H1 (cell line): ENCODE measurements at regions not wholly inside any gene's neighbourhood (a gene's known extent, or its start where the extent isn't known, plus 50 kb on each side); places are given as distances from the start of the nearest gene placed in this dataset.

Experiments
- CTCF ChIA-PET: fragments of 300-600 bp; sonication (Branson Sonifier 250); formaldehyde crosslinking; loops from one replicate; lab custom pipeline; 2021; ENCODE audit not compliant: partially characterized antibody; lab: Charles Lee
- POLR2A ChIA-PET: fragments of 300-600 bp; sonication (Branson Sonifier 250); formaldehyde crosslinking; loops from one replicate; lab custom pipeline; 2021; ENCODE audit warnings: inconsistent platforms; ENCODE audit not compliant: partially characterized antibody; lab: Charles Lee
- DNase-seq, 2 experiments: peaks; one replicate each; pipeline versions ENCODE4 v3.0.0 to v3.0.0-alpha.2; 2010 to 2022; ENCODE audit warnings: low spot score in 2 of 2, low read depth in 1 of 2, mixed read lengths in 1 of 2
- FAIRE-seq: peaks from 2 replicates; lab custom pipeline; 2011; peaks lifted over from hg19 to GRCh38; lab: Jason Lieb, UNC
- H2AFZ ChIP-seq: 2 replicates; pipeline ENCODE4 v1.8.1; 2012; ENCODE audit warnings: low read length, inconsistent platforms
- H2AK5ac ChIP-seq: 2 replicates; pipeline ENCODE4 v1.6.1; 2013; ENCODE audit warnings: low read depth, low read length
- H2BK120ac ChIP-seq: replicated peaks from 2 replicates; pipeline ENCODE3; 2013; ENCODE audit warnings: low read depth, low read length, inconsistent platforms
- H2BK12ac ChIP-seq: 2 replicates; pipeline ENCODE4 v1.6.1; 2013; ENCODE audit warnings: low read depth, low read length
- H2BK15ac ChIP-seq: 2 replicates; pipeline ENCODE4 v1.6.1; 2013; ENCODE audit warnings: low read length
- H2BK20ac ChIP-seq: 2 replicates; pipeline ENCODE4 v1.6.1; 2013; ENCODE audit warnings: low read length
- H2BK5ac ChIP-seq: 2 replicates; pipeline ENCODE4 v1.6.1; 2013; ENCODE audit warnings: low read depth, low read length
- H3K14ac ChIP-seq: 2 replicates; pipeline ENCODE4 v1.6.1; 2013; ENCODE audit warnings: inconsistent platforms; ENCODE audit not compliant: insufficient read length
- H3K18ac ChIP-seq: 2 replicates; pipeline ENCODE4 v1.6.1; 2013; ENCODE audit warnings: low read length; ENCODE audit errors: extremely low read depth
- H3K23ac ChIP-seq: 2 replicates; pipeline ENCODE4 v1.6.1; 2013; ENCODE audit warnings: inconsistent platforms; ENCODE audit not compliant: insufficient read length
- H3K23me2 ChIP-seq: 2 replicates; pipeline ENCODE4 v1.6.1; 2013; ENCODE audit warnings: low read depth, low read length
- H3K27ac ChIP-seq: 2 replicates; pipeline ENCODE4 v1.6.1; 2011; ENCODE audit warnings: low read depth, low read length, inconsistent platforms
- H3K27me3 ChIP-seq, 4 experiments: replicated peaks in 1 of 4; 1 replicate in 1 of 4; 2 replicates in 3 of 4; pipeline versions ENCODE4 v1.6.1 to v1.8.1; 2011 to 2013; ENCODE audit warnings: low read length in 3 of 4, mild to moderate bottlenecking in 3 of 4, inconsistent platforms in 2 of 4, mixed read lengths in 2 of 4, moderate library complexity in 1 of 4; ENCODE audit not compliant: control insufficient read depth in 3 of 4, insufficient read depth in 3 of 4; ENCODE audit errors: extremely low read depth in 1 of 4
- H3K36me3 ChIP-seq, 4 experiments: 2 replicates each; pipeline versions ENCODE4 v1.6.1 to v1.8.1; 2011 to 2013; ENCODE audit warnings: mild to moderate bottlenecking in 4 of 4, low read length in 3 of 4, moderate library complexity in 2 of 4, control low read depth in 1 of 4, inconsistent platforms in 1 of 4; ENCODE audit not compliant: insufficient read depth in 4 of 4, control insufficient read depth in 2 of 4
- H3K4ac ChIP-seq: replicated peaks from 2 replicates; pipeline ENCODE3; 2013; ENCODE audit warnings: low read length, low read depth, mixed read lengths, inconsistent platforms; ENCODE audit not compliant: insufficient read length
- H3K4me1 ChIP-seq, 4 experiments: replicated peaks in 1 of 4; 1 replicate in 1 of 4; 2 replicates in 3 of 4; pipeline versions ENCODE4 v1.6.1 to v1.8.1; 2011 to 2013; ENCODE audit warnings: low read length in 3 of 4, inconsistent platforms in 2 of 4, mixed read lengths in 1 of 4; ENCODE audit not compliant: insufficient read depth in 4 of 4, control insufficient read depth in 3 of 4
- H3K4me2 ChIP-seq, 2 experiments: 2 replicates each; pipeline versions ENCODE4 v1.6.1 to v1.8.1; 2011 to 2013; ENCODE audit warnings: low read depth in 2 of 2, low read length in 2 of 2, control low read depth in 1 of 2, inconsistent platforms in 1 of 2, mild to moderate bottlenecking in 1 of 2; ENCODE audit not compliant: insufficient read depth in 1 of 2
- H3K4me3 ChIP-seq, 4 experiments: fragments of 200-600, 300-600 bp in 1 of 4; sonication (generic), shearing (Covaris generic), sonication (Bioruptor Twin) in 1 of 4; 2 replicates each; pipeline versions ENCODE4 v1.5.1 to v1.8.1; 2011 to 2016; ENCODE audit warnings: low read length in 4 of 4, low read depth in 3 of 4, control low read depth in 2 of 4, inconsistent platforms in 2 of 4, mild to moderate bottlenecking in 2 of 4, mixed read lengths in 1 of 4, moderate library complexity in 1 of 4; ENCODE audit not compliant: insufficient read depth in 2 of 4; ENCODE audit errors: extremely low read depth in 1 of 4
- H3K56ac ChIP-seq: replicated peaks from 2 replicates; pipeline ENCODE3; 2013; ENCODE audit warnings: low read depth, mild to moderate bottlenecking, mixed read lengths, low read length, inconsistent platforms; ENCODE audit not compliant: insufficient read length
- H3K79me1 ChIP-seq: 2 replicates; pipeline ENCODE4 v1.6.1; 2013; ENCODE audit warnings: low read depth, low read length, control low read depth
- H3K79me2 ChIP-seq, 2 experiments: 2 replicates each; pipeline versions ENCODE4 v1.6.1 to v1.8.1; 2012 to 2013; ENCODE audit warnings: low read length in 2 of 2, mild to moderate bottlenecking in 2 of 2, inconsistent platforms in 1 of 2; ENCODE audit not compliant: insufficient read depth in 2 of 2, control insufficient read depth in 1 of 2
- H3K9ac ChIP-seq, 4 experiments: replicated peaks in 1 of 4; 1 replicate in 1 of 4; 2 replicates in 3 of 4; pipeline versions ENCODE4 v1.6.1 to v1.8.1; 2011 to 2013; ENCODE audit warnings: low read depth in 3 of 4, low read length in 3 of 4, control low read depth in 2 of 4, mild to moderate bottlenecking in 2 of 4, moderate library complexity in 2 of 4, inconsistent platforms in 1 of 4; ENCODE audit errors: extremely low read depth in 1 of 4
- H3K9me3 ChIP-seq, 2 experiments: 2 replicates each; pipeline versions ENCODE4 v1.6.1 to v1.8.1; 2012 to 2013; ENCODE audit warnings: mild to moderate bottlenecking in 2 of 2, moderate library complexity in 2 of 2, control low read depth in 1 of 2, inconsistent platforms in 1 of 2, low read depth in 1 of 2, low read length in 1 of 2, mixed read lengths in 1 of 2; ENCODE audit not compliant: insufficient read depth in 2 of 2
- H4K20me1 ChIP-seq, 2 experiments: replicated peaks in 1 of 2; 2 replicates each; pipeline versions ENCODE3 to v1.8.1; 2011 to 2013; ENCODE audit warnings: inconsistent platforms in 2 of 2, low read length in 2 of 2, mild to moderate bottlenecking in 1 of 2; ENCODE audit not compliant: insufficient read depth in 2 of 2, control insufficient read depth in 1 of 2
- H4K5ac ChIP-seq: 2 replicates; pipeline ENCODE4 v1.6.1; 2013; ENCODE audit warnings: low read length, low read depth, mixed read lengths, inconsistent platforms; ENCODE audit not compliant: insufficient read length
- H4K8ac ChIP-seq: 2 replicates; pipeline ENCODE4 v1.8.0; 2013; ENCODE audit warnings: mild to moderate bottlenecking, moderate library complexity, low read length, inconsistent platforms; ENCODE audit not compliant: insufficient read depth; ENCODE audit errors: extremely low read depth
- H4K91ac ChIP-seq: replicated peaks from 2 replicates; pipeline ENCODE3; 2013; ENCODE audit warnings: low read length, mixed read lengths, inconsistent platforms; ENCODE audit not compliant: insufficient read length
- ATF2 ChIP-seq: IDR thresholded peaks from 2 replicates; pipeline ENCODE4 v1.6.1; 2012; ENCODE audit warnings: low read length, inconsistent platforms
- CHD2 ChIP-seq: IDR thresholded peaks from 2 replicates; pipeline ENCODE4 v1.6.1; 2012; ENCODE audit warnings: low read length, improper control_type of control experiment
- EZH2 ChIP-seq: fragments of 200-600 bp; sonication (generic); IDR thresholded peaks from 2 replicates; pipeline ENCODE4 v1.7.1; 2012; ENCODE audit warnings: low read depth, mild to moderate bottlenecking, moderate library complexity, low read length, inconsistent platforms; ENCODE audit not compliant: severe bottlenecking
- GTF2F1 ChIP-seq: IDR thresholded peaks from 2 replicates; pipeline ENCODE4 v1.6.1; 2012; ENCODE audit warnings: low read depth, low read length, improper control_type of control experiment, borderline replicate concordance
- NANOG ChIP-seq: IDR thresholded peaks from 2 replicates; pipeline ENCODE4 v1.6.1; 2011; ENCODE audit warnings: low read length, low read depth, mild to moderate bottlenecking, inconsistent platforms; ENCODE audit not compliant: insufficient read depth, poor library complexity, severe bottlenecking
- PHF8 ChIP-seq: fragments of 200-600 bp; sonication (generic); conservative IDR thresholded peaks from 2 replicates; pipeline ENCODE4 v1.7.1; 2012; ENCODE audit warnings: low read depth, mild to moderate bottlenecking, inconsistent platforms, low read length, moderate library complexity
- SIRT6 ChIP-seq: IDR thresholded peaks from one replicate; pipeline ENCODE4 v1.7.1; 2012; ENCODE audit warnings: low read length, inconsistent platforms
- SP4 ChIP-seq: IDR thresholded peaks from 2 replicates; pipeline ENCODE4 v1.6.1; 2012; ENCODE audit warnings: low read length, inconsistent platforms
- TAF7 ChIP-seq: optimal IDR thresholded peaks from 2 replicates; pipeline ENCODE3; 2011; ENCODE audit warnings: low read depth, mild to moderate bottlenecking, inconsistent platforms, low read length, moderate library complexity, borderline replicate concordance
- TEAD4 ChIP-seq: IDR thresholded peaks from 2 replicates; pipeline ENCODE4 v1.6.1; 2012; ENCODE audit warnings: low read depth, low read length, inconsistent platforms, mixed read lengths
- USF2 ChIP-seq: IDR thresholded peaks from 2 replicates; pipeline ENCODE4 v1.6.1; 2011; ENCODE audit warnings: low read length, improper control_type of control experiment
- WGBS, 2 experiments: shearing (Covaris generic) in 1 of 2; methylation state at CpG; one replicate each; pipeline versions ENCODE4 v1.1.6 to v1.1.7; 2013 to 2015; ENCODE audit warnings: low lambda C conversion rate in 2 of 2, mixed read lengths in 2 of 2, inconsistent platforms in 1 of 2, low coverage in 1 of 2, missing lambda C conversion rate in 1 of 2; ENCODE audit not compliant: insufficient replicate concordance in 2 of 2, insufficient coverage in 1 of 2, insufficient read length in 1 of 2; ENCODE audit errors: extremely low coverage in 1 of 2, missing lambda C conversion rate in 1 of 2; 5-methylcytosine and 5-hydroxymethylcytosine counted together

GRCh38 chr7:33760834-33761233, 144.5 kb upstream of the BMPER start:
- Histone ChIP-seq H4K91ac (no peak overlapping the region), H3K4me2 (no peak overlapping the region), H4K20me1 (peaks cover 0 to 3% of the 10 kb centered on the region in 2 experiments), H2BK15ac (no peak overlapping the region), H3K9ac (no peak overlapping the region), H2AK5ac (no peak overlapping the region), H3K18ac (no peak overlapping the region), H3K36me3 (no peaks in the 10 kb centered on the region), H3K4ac (no peak overlapping the region), H2BK20ac (no peak overlapping the region), H3K79me1 (no peaks in the 10 kb centered on the region), H3K23ac (no peak overlapping the region), H4K8ac (no peak overlapping the region), H3K79me2 (no peaks in the 10 kb centered on the region), H3K4me1 (peaks cover 0 to 3% (median 3%) of the 10 kb centered on the region in 4 experiments; a peak in 3 of 7 replicates), H4K5ac (no peak overlapping the region), H2AFZ (no peak overlapping the region), H3K56ac (no peak overlapping the region), H2BK5ac (no peak overlapping the region), H3K27ac (no peak overlapping the region), H2BK120ac (no peak overlapping the region), H3K14ac (no peak overlapping the region), H2BK12ac (no peak overlapping the region), H3K27me3 (no peaks in the 10 kb centered on the region), H3K4me3 (no peak overlapping the region), H3K9me3 (no peaks in the 10 kb centered on the region), H3K23me2 (no peaks in the 10 kb centered on the region)
- no peak for DNase-seq
- ChIA-PET CTCF (interaction anchor here (0.6 to 7.3 kb wide), 14 partner anchors 9 to 427 kb away, joined by 3 to 46 read pairs (median 4); no protein-coding TSS in a partner anchor), POLR2A (no interaction called here)
- FAIRE-seq, result no peak
- WGBS, 2 experiments, result 88% methylated on average over 3 of the region's 3 CpGs; no CpG with 5 or more reads in 1 of the 2 experiments
- TF ChIP-seq ATF2 (no peak), TAF7 (no peak), PHF8 (no peak), GTF2F1 (no peak), EZH2 (no peak), CHD2 (no peak), TEAD4 (no peak), NANOG (no peak), SP4 (no peak), USF2 (no peak), SIRT6 (no peak)
